A673 (cell line): ENCODE measurements at regions not wholly inside any gene's neighbourhood (a gene's known extent, or its start where the extent isn't known, plus 50 kb on each side); places are given as distances from the start of the nearest gene placed in this dataset.

ENCODE experiments used
- BruUV-seq: library from RNA; stranded (reverse); fragments of 400-500 nt; replicated peaks from 2 replicates; lab custom pipeline; 2021; lab: Mats Ljungman, UMichigan
- CTCF ChIA-PET: fragments of 300-600 bp; sonication (Branson Sonifier 250); formaldehyde crosslinking; loops from one replicate; lab custom pipeline; 2022; ENCODE audit warnings: antibody characterized with exemption; lab: Charles Lee
- POLR2A ChIA-PET: fragments of 300-600 bp; sonication (Branson Sonifier 250); formaldehyde crosslinking; loops from one replicate; lab custom pipeline; 2022; ENCODE audit warnings: antibody characterized with exemption; ENCODE audit not compliant: low non-redundant PET; lab: Charles Lee
- DNase-seq: peaks from one replicate; pipeline ENCODE4 v3.0.0-alpha.2; 2015; ENCODE audit warnings: low spot score
- H3K27ac ChIP-seq: fragments of 200-600 bp; sonication (generic); 2 replicates; pipeline ENCODE4 v1.5.1; 2016; ENCODE audit warnings: mixed run types, low read depth, mild to moderate bottlenecking, mixed read lengths, antibody characterized with exemption, low read length; ENCODE audit not compliant: poor library complexity, severe bottlenecking
- H3K27me3 ChIP-seq: fragments of 200-600 bp; sonication (generic); replicated peaks from 2 replicates; pipeline ENCODE4 v1.6.1; 2017; ENCODE audit warnings: mixed run types, low read depth, mild to moderate bottlenecking, mixed read lengths, antibody characterized with exemption, low read length; ENCODE audit not compliant: insufficient read depth, poor library complexity
- H3K36me3 ChIP-seq: fragments of 200-600 bp; sonication (generic); 2 replicates; pipeline ENCODE4 v1.6.1; 2016; ENCODE audit warnings: mixed run types, mild to moderate bottlenecking, mixed read lengths, antibody characterized with exemption, low read length; ENCODE audit not compliant: insufficient read depth, poor library complexity, severe bottlenecking
- H3K4me1 ChIP-seq: fragments of 200-600 bp; sonication (generic); 2 replicates; pipeline ENCODE4 v1.6.1; 2017; ENCODE audit warnings: mixed run types, mild to moderate bottlenecking, mixed read lengths, antibody characterized with exemption, low read length; ENCODE audit not compliant: insufficient read depth, poor library complexity, severe bottlenecking
- H3K4me3 ChIP-seq: fragments of 200-600 bp; sonication (generic); 2 replicates; pipeline ENCODE4 v1.5.1; 2016; ENCODE audit warnings: low read depth, mixed run types, mild to moderate bottlenecking, mixed read lengths, low read length; ENCODE audit not compliant: poor library complexity, severe bottlenecking
- H3K9me3 ChIP-seq: fragments of 200-600 bp; sonication (generic); 2 replicates; pipeline ENCODE4 v1.6.1; 2016; ENCODE audit warnings: mixed run types, low read depth, mild to moderate bottlenecking, mixed read lengths, antibody characterized with exemption, low read length; ENCODE audit not compliant: poor library complexity, severe bottlenecking
- CTCF ChIP-seq: fragments of 300-800, 200-600 bp; sonication (generic); conservative IDR thresholded peaks from 2 replicates; pipeline ENCODE4 v1.5.1; 2017; ENCODE audit warnings: low read depth, mild to moderate bottlenecking, antibody characterized with exemption, low read length, moderate library complexity, mixed read lengths
- EZH2 ChIP-seq: fragments of 200-600 bp; sonication (generic); IDR thresholded peaks from 2 replicates; pipeline ENCODE4 v1.6.1; 2017; ENCODE audit warnings: borderline replicate concordance, low read depth, mild to moderate bottlenecking, mixed read lengths, antibody characterized with exemption, low read length; ENCODE audit not compliant: poor library complexity, severe bottlenecking
- intact Hi-C: fragments of 100-400 bp; cut with micrococcal nuclease; formaldehyde crosslinking; loops from one replicate; pipeline ENCODE4 v1.10.0; 2022; ENCODE audit not compliant: unreplicated experiment

- no peak for DNase-seq
- Histone ChIP-seq H3K4me3 (no peak overlapping the region), H3K27me3 (no peaks in the 10 kb centered on the region), H3K36me3 (no peaks in the 10 kb centered on the region), H3K4me1 (no peaks in the 10 kb centered on the region), H3K27ac (no peak overlapping the region), H3K9me3 (no peaks in the 10 kb centered on the region)
- CTCF ChIA-PET, result no interaction called here
- intact Hi-C loops, result no loop called here
- BruUV-seq, result no TSS peak
- POLR2A ChIA-PET, result interaction anchor here (0.6 kb wide), 1 partner anchor 412 kb away, joined by 23 read pairs; no protein-coding TSS in a partner anchor
- no peak for TF ChIP-seq CTCF
- TF ChIP-seq EZH2, result no peak
Measured at GRCh38 chr12:69028941-69029729, 96.2 kb upstream of the CPM start.

- TF ChIP-seq EZH2, result no peak
- TF ChIP-seq CTCF, result no peak
- no peaks in the 10 kb centered on the region for H3K4me1 ChIP-seq
- CTCF ChIA-PET, result no interaction called here
- no peak overlapping the region for H3K4me3 ChIP-seq
- H3K27me3 ChIP-seq, result no peaks in the 10 kb centered on the region
- no peak overlapping the region for H3K27ac ChIP-seq
- H3K36me3 ChIP-seq, result no peaks in the 10 kb centered on the region
- no peaks in the 10 kb centered on the region for H3K9me3 ChIP-seq
- intact Hi-C loops, result no loop called here
- DNase-seq, result no peak
- BruUV-seq, result no TSS peak
- POLR2A ChIA-PET, result no interaction called here
Measured at GRCh38 chr12:69030321-69030720, 97.3 kb upstream of the CPM start.

- no peak for DNase-seq
- ChIA-PET POLR2A (no interaction called here), CTCF (no interaction called here)
- Histone ChIP-seq H3K4me1 (no peaks in the 10 kb centered on the region), H3K27me3 (no peaks in the 10 kb centered on the region), H3K36me3 (no peaks in the 10 kb centered on the region), H3K27ac (no peak overlapping the region), H3K4me3 (no peak overlapping the region), H3K9me3 (no peaks in the 10 kb centered on the region)
- intact Hi-C loops, result no loop called here
- TF ChIP-seq EZH2 (no peak), CTCF (no peak)
- no TSS peak for BruUV-seq
Measured at GRCh38 chr12:69036533-69036932, 103.6 kb upstream of the CPM start.
